Adrenal gland (tissue), 9 donors: ENCODE measurements at regions not wholly inside any gene's neighbourhood (a gene's known extent, or its start where the extent isn't known, plus 50 kb on each side); places are given as distances from the start of the nearest gene placed in this dataset.

ENCODE experiments used
- DNase-seq, 7 donors: peaks; one replicate each; pipeline ENCODE4 v3.0.0-alpha.2; 2019 to 2020
- H3K27ac ChIP-seq, 5 donors: fragments of 200-600 bp; sonication (generic) in 4 of 5; 1 replicate in 3 of 5; 2 replicates in 2 of 5; pipeline versions ENCODE4 v1.5.1 to v1.8.0; 2016 to 2020; ENCODE audit warnings: mild to moderate bottlenecking in 1 of 5
- H3K27me3 ChIP-seq: fragments of 200-600 bp; 2 replicates; pipeline ENCODE4 v1.8.0; 2021
- H3K36me3 ChIP-seq, 2 donors: fragments of 200-600 bp; replicated peaks in 1 of 2; 1 replicate in 1 of 2; 2 replicates in 1 of 2; pipeline versions ENCODE4 v1.5.1 to v1.8.0; 2018 to 2022
- H3K4me1 ChIP-seq, 2 donors: fragments of 200-600 bp; replicated peaks in 1 of 2; 1 replicate in 1 of 2; 2 replicates in 1 of 2; pipeline versions ENCODE4 v1.5.1 to v1.8.0; 2018 to 2021
- H3K4me3 ChIP-seq, 4 donors: fragments of 200-600 bp; sonication (generic) in 3 of 4; one replicate each; pipeline ENCODE4 v1.5.1; 2016 to 2018
- H3K9me3 ChIP-seq, 3 donors: fragments of 200-600 bp; sonication (generic) in 1 of 3; replicated peaks in 1 of 3; 1 replicate in 2 of 3; 2 replicates in 1 of 3; pipeline versions ENCODE4 v1.5.1 to v1.8.0; 2016 to 2021
- POLR2A ChIP-seq, 2 donors: fragments of 450-650 bp; IDR thresholded peaks; one replicate each; pipeline ENCODE4 v1.6.1; 2017; ENCODE audit warnings: antibody characterized with exemption in 2 of 2, mild to moderate bottlenecking in 2 of 2, moderate library complexity in 1 of 2
- WGBS, 4 donors: extraction: QIAGEN DNeasy Blood & Tissue Kit in 2 of 4; methylation state at CpG; one replicate each; pipeline versions ENCODE4 v1.1.5 to v1.1.7; 2013 to 2017; 5-methylcytosine and 5-hydroxymethylcytosine counted together
- intact Hi-C, 2 donors: fragments of 100-400 bp; cut with DNase I; formaldehyde crosslinking; loops; one replicate each; pipeline versions ENCODE4 v1.14.1 to v1.15.0; 2022 to 2023
- TF ChIP-seq, protein P1 (sequence below), 6 experiments: fragments of 450-650 bp in 4 of 6; fragments of 200-600 bp in 2 of 6; sonication (generic) in 1 of 6; IDR thresholded peaks; 1 replicate in 5 of 6; 2 replicates in 1 of 6; pipeline versions ENCODE4 v1.5.1 to v1.8.0; 2016 to 2021; ENCODE audit warnings: antibody characterized with exemption in 6 of 6, mild to moderate bottlenecking in 2 of 6, moderate library complexity in 1 of 6
- donor health status: healthy with polysubstance abuse.
- donor health status: Bipolar disorder and iron deficiency.
- donor health status: DM: yes; HTN: yes; CAD: no.
- donor health status: DM: no; HTN: no; CAD: no.
- donor health status: DM: no; HTN: no; CAD: no.

DNA sequence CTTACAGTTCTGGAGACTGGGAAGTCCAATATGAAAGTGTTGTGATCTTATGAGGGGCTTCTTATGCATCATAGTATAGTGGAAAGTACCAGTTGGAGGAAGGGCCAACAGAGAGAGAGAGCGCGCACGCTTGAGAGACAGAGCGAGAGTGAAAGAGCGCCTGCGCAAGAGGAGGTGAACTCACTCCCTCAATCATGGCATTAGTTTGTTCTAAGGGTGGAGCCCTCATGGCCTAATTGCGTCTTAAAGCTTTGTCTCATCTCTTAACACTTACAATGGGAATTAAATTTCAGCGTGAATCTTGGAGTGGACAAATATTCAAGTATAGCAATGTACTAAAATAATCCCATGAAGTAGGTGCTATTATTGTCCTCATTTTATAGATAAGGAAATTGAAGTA, 303.2 kb downstream of the OSTF1 start:
- 91 to 96% (median 94%) methylated on average over 8 of the region's 8 CpGs for WGBS, 4 donors
- Histone ChIP-seq H3K9me3 (no peaks in the 10 kb centered on the region), H3K36me3 (no peaks in the 10 kb centered on the region), H3K27me3 (no peaks in the 10 kb centered on the region), H3K4me1 (no peaks in the 10 kb centered on the region), H3K27ac (no peak overlapping the region), H3K4me3 (no peak overlapping the region)
- TF ChIP-seq, protein P1, sequence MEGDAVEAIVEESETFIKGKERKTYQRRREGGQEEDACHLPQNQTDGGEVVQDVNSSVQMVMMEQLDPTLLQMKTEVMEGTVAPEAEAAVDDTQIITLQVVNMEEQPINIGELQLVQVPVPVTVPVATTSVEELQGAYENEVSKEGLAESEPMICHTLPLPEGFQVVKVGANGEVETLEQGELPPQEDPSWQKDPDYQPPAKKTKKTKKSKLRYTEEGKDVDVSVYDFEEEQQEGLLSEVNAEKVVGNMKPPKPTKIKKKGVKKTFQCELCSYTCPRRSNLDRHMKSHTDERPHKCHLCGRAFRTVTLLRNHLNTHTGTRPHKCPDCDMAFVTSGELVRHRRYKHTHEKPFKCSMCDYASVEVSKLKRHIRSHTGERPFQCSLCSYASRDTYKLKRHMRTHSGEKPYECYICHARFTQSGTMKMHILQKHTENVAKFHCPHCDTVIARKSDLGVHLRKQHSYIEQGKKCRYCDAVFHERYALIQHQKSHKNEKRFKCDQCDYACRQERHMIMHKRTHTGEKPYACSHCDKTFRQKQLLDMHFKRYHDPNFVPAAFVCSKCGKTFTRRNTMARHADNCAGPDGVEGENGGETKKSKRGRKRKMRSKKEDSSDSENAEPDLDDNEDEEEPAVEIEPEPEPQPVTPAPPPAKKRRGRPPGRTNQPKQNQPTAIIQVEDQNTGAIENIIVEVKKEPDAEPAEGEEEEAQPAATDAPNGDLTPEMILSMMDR (IDR thresholded peaks at IDR 0.05): no peak
- TF ChIP-seq POLR2A (IDR thresholded peaks at IDR 0.05): no peak
- intact Hi-C loops: no loop called here
- no peak for DNase-seq

DNA sequence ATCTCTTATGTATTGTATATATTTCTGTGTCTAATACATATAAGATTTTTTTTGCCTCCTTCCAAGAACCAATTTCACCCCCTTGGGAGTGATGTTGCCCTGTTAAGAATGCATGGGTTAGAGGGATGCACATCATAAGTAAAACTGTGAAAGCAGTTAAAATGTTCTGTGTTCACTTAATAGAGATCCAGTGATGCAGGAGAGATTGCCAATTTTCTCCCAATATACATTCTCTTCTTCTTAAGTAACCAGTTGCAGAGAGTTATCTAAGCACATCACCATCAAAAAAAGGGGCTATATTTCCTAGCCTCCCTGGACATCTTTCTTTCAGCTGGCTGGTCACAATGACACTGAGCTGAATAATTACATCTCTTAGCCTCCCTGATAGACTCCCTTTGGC, 307.0 kb downstream of the OSTF1 start:
- Histone ChIP-seq H3K9me3 (no peaks in the 10 kb centered on the region), H3K27ac (no peak overlapping the region), H3K4me1 (no peaks in the 10 kb centered on the region), H3K27me3 (no peaks in the 10 kb centered on the region), H3K4me3 (no peak overlapping the region), H3K36me3 (no peaks in the 10 kb centered on the region)
- intact Hi-C loops: no loop called here
- no peak for DNase-seq
- TF ChIP-seq, protein P1 (IDR thresholded peaks at IDR 0.05): no peak
- no peak for TF ChIP-seq POLR2A (IDR thresholded peaks at IDR 0.05)

DNA sequence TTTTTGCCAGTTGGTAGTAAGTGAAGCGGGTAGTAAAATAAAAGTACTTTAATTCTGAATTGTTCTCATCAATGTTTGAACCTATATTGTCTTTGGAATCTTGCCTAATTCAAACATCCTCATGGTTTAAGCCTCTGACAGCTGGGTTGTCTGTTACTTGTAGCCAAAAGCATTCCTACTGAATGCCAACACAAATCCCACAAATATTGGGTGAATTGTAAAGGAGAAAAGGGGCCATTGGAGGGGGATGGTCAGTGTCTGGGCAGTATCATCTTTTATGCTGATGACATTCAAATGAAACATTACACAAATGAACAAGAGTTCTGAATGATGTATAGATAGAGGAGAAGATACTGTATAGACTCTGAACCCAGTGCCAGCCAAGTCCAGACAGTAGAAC, 309.5 kb downstream of the OSTF1 start:
- TF ChIP-seq POLR2A (IDR thresholded peaks at IDR 0.05): no peak
- TF ChIP-seq, protein P1 (IDR thresholded peaks at IDR 0.05): no peak
- H3K36me3 ChIP-seq: no peaks in the 10 kb centered on the region
- H3K9me3 ChIP-seq: no peaks in the 10 kb centered on the region
- no peak for DNase-seq
- H3K27ac ChIP-seq: no peak overlapping the region
- H3K27me3 ChIP-seq: no peaks in the 10 kb centered on the region
- no peak overlapping the region for H3K4me3 ChIP-seq
- intact Hi-C loops: no loop called here
- no peaks in the 10 kb centered on the region for H3K4me1 ChIP-seq
- WGBS, 4 donors: 71 to 86% (median 82%) methylated on average over 1 of the region's 1 CpG

DNA sequence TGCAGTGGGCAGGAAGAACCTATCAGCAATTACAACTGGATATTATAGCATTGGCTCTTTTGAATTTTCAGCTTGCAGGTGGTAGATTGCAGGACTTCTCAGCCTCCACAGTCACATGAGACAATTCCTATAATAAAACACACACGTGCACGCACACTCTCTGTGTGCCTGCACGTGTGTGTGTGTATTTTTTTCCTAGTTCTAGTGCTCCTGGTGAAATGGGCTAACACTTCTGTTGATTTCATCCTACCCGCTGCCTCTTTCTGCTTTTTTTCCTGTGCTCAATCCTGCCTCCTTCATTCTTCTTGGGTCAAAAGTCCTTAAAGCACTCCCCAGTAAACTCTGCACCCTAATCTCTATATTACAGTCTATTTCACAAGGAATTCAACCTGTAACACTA, 320.1 kb downstream of the OSTF1 start:
- Histone ChIP-seq H3K4me1 (no peaks in the 10 kb centered on the region), H3K27me3 (no peaks in the 10 kb centered on the region), H3K9me3 (no peaks in the 10 kb centered on the region), H3K36me3 (no peaks in the 10 kb centered on the region), H3K27ac (no peak overlapping the region), H3K4me3 (no peak overlapping the region)
- no peak for TF ChIP-seq POLR2A (IDR thresholded peaks at IDR 0.05)
- TF ChIP-seq, protein P1 (IDR thresholded peaks at IDR 0.05): no peak
- no peak for DNase-seq
- 79 to 83% (median 81%) methylated on average over 4 of the region's 4 CpGs for WGBS, 4 donors
- intact Hi-C loops: no loop called here
